GM12865 (cell line): ENCODE measurements at regions not wholly inside any gene's neighbourhood (a gene's known extent, or its start where the extent isn't known, plus 50 kb on each side); places are given as distances from the start of the nearest gene placed in this dataset.

Experiments
- DNase-seq: peaks from one replicate; pipeline ENCODE4 v3.0.0; 2010; ENCODE audit warnings: low read depth
- H3K4me3 ChIP-seq: 2 replicates; pipeline ENCODE4 v1.5.1; 2011; ENCODE audit warnings: mild to moderate bottlenecking, low read depth, low read length, control low read depth
- TF ChIP-seq, protein P1 (sequence below): IDR thresholded peaks from 2 replicates; pipeline ENCODE4 v1.5.1; 2011; ENCODE audit warnings: low read length, control low read depth, low read depth, inconsistent platforms; ENCODE audit not compliant: insufficient read depth; ENCODE audit errors: missing control alignments

GRCh38 chr5:1731091-1731639, 68.5 kb downstream of the MRPL36 start:
- TF ChIP-seq, protein P1, sequence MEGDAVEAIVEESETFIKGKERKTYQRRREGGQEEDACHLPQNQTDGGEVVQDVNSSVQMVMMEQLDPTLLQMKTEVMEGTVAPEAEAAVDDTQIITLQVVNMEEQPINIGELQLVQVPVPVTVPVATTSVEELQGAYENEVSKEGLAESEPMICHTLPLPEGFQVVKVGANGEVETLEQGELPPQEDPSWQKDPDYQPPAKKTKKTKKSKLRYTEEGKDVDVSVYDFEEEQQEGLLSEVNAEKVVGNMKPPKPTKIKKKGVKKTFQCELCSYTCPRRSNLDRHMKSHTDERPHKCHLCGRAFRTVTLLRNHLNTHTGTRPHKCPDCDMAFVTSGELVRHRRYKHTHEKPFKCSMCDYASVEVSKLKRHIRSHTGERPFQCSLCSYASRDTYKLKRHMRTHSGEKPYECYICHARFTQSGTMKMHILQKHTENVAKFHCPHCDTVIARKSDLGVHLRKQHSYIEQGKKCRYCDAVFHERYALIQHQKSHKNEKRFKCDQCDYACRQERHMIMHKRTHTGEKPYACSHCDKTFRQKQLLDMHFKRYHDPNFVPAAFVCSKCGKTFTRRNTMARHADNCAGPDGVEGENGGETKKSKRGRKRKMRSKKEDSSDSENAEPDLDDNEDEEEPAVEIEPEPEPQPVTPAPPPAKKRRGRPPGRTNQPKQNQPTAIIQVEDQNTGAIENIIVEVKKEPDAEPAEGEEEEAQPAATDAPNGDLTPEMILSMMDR: no peak

GRCh38 chr5:1730487-1730847, 69.2 kb downstream of the MRPL36 start:
- no peak overlapping the region for H3K4me3 ChIP-seq
- TF ChIP-seq, protein P1: no peak
- no peak for DNase-seq

More at GRCh38 chr5:1731091-1731639, 68.5 kb downstream of the MRPL36 start:
- no peak for DNase-seq
- H3K4me3 ChIP-seq: no peak overlapping the region

DNA sequence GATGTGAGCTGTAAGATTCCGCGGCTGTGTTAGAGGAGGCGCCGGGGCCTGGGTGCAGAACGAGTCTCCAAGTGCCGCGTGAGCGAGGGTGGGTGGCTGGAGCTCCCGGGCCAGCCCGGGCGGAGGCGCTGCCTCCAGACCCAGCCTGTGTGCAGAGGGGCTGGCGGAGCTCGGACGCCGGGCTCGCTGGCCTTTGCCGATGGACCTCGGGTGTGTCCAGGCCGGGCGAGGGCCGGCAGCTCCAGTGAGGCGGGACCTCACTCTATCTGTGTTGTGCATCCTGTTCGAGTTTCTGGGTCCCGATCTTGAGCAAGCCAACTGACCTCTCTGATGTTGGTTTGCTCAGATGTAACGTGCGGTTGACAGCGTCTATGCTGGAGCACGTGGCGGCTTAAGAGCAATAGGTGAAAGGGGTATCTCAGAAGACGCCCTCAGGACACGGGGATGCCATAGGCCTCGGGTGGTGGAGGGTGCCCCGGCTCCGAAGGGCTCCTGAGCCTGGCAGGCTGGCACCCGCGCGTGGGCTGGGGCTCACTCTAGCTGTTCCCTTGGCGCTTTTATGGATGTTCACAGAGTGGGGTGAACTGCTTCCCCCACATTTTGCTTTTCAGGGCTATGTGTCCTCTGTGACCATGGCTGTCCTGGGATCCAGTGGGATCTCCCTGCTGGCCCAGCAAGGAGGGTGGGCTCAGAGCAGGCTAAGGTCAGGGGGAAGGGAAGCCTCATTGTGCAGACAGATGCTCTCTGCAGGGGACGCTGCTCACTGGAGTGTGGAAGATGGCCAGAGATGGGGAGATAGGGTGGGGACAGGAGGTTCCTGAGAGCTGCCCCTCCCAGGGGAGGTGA, 69.8 kb downstream of the MRPL36 start:
- no peak for DNase-seq

DNA sequence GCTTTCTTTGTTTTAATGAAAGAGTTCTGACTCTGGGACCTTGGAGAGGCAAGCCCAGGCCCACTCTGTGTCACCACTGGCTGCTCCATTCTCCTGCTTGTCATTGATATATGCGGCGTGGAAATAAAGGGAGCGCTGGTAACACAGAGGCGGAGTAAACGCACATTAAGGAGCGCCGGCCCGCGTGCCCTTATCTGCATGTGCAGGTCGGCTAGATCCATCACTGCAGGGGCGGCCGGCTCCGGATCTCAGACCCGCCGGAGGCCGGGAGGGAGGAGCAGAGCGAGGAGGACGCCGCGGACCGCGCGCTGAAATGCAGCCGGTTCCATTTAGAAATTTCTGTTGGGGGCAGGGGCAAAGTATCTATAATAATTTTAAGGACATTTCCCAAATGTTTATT, 70.8 kb downstream of the MRPL36 start:
- DNase-seq: no peak
- TF ChIP-seq, protein P1: no peak
- no peak overlapping the region for H3K4me3 ChIP-seq

More for the DNA sequence above, 69.8 kb downstream of the MRPL36 start:
- TF ChIP-seq, protein P1: no peak
- no peak overlapping the region for H3K4me3 ChIP-seq

GRCh38 chr5:1727571-1727970, 72.1 kb downstream of the MRPL36 start:
- TF ChIP-seq, protein P1: no peak
- DNase-seq: no peak
- H3K4me3 ChIP-seq: no peak overlapping the region

DNA sequence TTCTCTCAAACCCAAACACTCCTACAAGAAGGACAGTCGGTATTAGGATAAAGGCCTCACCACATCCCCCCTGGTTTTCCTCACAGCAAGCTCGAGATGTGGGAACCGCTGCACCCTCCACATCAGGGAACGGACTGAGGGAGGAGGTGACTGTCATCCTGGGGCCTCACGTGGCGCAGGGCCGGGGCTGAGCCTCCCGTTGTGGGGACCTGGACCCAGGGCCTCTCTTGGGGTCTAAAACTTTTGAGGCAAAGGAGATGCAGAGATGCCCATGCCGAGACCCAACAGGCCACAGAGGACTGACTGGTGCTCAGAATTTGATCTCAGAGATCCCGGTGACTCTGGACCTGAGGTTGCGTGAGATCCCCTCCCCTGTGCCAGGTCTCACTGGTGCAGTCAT, 72.7 kb downstream of the MRPL36 start:
- DNase-seq: no peak
- TF ChIP-seq, protein P1: no peak
- no peak overlapping the region for H3K4me3 ChIP-seq
